SK-N-SH treated with all-trans-retinoic acid at 6 μM for 48 hours (cell line): ENCODE measurements at regions not wholly inside any gene's neighbourhood (a gene's known extent, or its start where the extent isn't known, plus 50 kb on each side); places are given as distances from the start of the nearest gene placed in this dataset.

Experiments
- ARNTL ChIP-seq: fragments of 450-650 bp; formaldehyde crosslinking; IDR thresholded peaks from 2 replicates; pipeline ENCODE4 v1.5.0; 2020; ENCODE audit warnings: low read depth, mild to moderate bottlenecking, moderate library complexity, borderline replicate concordance
- TCF4 ChIP-seq: fragments of 250-450 bp; sonication (Bioruptor Pico); IDR thresholded peaks from 2 replicates; pipeline ENCODE4 v1.8.0; 2021; ENCODE audit warnings: mild to moderate bottlenecking, moderate library complexity, borderline replicate concordance
- ZNF70 ChIP-seq: fragments of 450-650 bp; formaldehyde crosslinking; IDR thresholded peaks from 2 replicates; pipeline ENCODE4 v1.5.0; 2020; ENCODE audit warnings: mild to moderate bottlenecking, moderate library complexity
- TF ChIP-seq, protein P1 (sequence below): fragments of 250-450 bp; sonication (Bioruptor Pico); IDR thresholded peaks from 2 replicates; pipeline ENCODE4 v1.8.0; 2020; ENCODE audit warnings: mild to moderate bottlenecking, moderate library complexity, borderline replicate concordance
- TF ChIP-seq, protein P2 (sequence below): fragments of 250-450 bp; sonication (Bioruptor Pico); IDR thresholded peaks from 2 replicates; pipeline ENCODE4 v1.8.0; 2021; ENCODE audit warnings: low read depth, mild to moderate bottlenecking, moderate library complexity, borderline replicate concordance

GRCh38 chr3:78344918-78345317, 1305.0 kb downstream of the ROBO2 start:
- TF ChIP-seq, protein P1, sequence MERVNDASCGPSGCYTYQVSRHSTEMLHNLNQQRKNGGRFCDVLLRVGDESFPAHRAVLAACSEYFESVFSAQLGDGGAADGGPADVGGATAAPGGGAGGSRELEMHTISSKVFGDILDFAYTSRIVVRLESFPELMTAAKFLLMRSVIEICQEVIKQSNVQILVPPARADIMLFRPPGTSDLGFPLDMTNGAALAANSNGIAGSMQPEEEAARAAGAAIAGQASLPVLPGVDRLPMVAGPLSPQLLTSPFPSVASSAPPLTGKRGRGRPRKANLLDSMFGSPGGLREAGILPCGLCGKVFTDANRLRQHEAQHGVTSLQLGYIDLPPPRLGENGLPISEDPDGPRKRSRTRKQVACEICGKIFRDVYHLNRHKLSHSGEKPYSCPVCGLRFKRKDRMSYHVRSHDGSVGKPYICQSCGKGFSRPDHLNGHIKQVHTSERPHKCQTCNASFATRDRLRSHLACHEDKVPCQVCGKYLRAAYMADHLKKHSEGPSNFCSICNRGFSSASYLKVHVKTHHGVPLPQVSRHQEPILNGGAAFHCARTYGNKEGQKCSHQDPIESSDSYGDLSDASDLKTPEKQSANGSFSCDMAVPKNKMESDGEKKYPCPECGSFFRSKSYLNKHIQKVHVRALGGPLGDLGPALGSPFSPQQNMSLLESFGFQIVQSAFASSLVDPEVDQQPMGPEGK (CRISPR knock-in tag): no peak
- TF ChIP-seq, protein P2, sequence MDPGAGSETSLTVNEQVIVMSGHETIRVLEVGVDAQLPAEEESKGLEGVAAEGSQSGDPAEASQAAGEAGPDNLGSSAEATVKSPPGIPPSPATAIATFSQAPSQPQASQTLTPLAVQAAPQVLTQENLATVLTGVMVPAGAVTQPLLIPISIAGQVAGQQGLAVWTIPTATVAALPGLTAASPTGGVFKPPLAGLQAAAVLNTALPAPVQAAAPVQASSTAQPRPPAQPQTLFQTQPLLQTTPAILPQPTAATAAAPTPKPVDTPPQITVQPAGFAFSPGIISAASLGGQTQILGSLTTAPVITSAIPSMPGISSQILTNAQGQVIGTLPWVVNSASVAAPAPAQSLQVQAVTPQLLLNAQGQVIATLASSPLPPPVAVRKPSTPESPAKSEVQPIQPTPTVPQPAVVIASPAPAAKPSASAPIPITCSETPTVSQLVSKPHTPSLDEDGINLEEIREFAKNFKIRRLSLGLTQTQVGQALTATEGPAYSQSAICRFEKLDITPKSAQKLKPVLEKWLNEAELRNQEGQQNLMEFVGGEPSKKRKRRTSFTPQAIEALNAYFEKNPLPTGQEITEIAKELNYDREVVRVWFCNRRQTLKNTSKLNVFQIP (CRISPR knock-in tag): no peak
- no peak for TF ChIP-seq ZNF70
- TF ChIP-seq TCF4 (CRISPR knock-in tag): no peak
- TF ChIP-seq ARNTL: no peak
